B cell (primary cell): ENCODE measurements at regions not wholly inside any gene's neighbourhood (a gene's known extent, or its start where the extent isn't known, plus 50 kb on each side); places are given as distances from the start of the nearest gene placed in this dataset.

Experiments
- ATAC-seq: fragments of 200-7000 bp; cut with Tn5 transposase; one replicate; pipeline ENCODE4 v1.10.0; 2021; ENCODE audit warnings: low read depth, mild to moderate bottlenecking, moderate number of reproducible peaks, moderate library complexity
- CTCF ChIA-PET: fragments of 350-600 bp; sonication (Branson Sonifier 250); formaldehyde crosslinking; loops from one replicate; lab custom pipeline; 2021; ENCODE audit warnings: antibody characterized with exemption, inconsistent platforms; lab: Charles Lee
- POLR2A ChIA-PET: fragments of 350-600 bp; sonication (Branson Sonifier 250); formaldehyde crosslinking; loops from one replicate; lab custom pipeline; 2021; ENCODE audit warnings: antibody characterized with exemption; lab: Charles Lee
- DNase-seq: peaks from one replicate; pipeline ENCODE4 v3.0.0; 2013
- H2AFZ ChIP-seq: 2 replicates; pipeline ENCODE4 v1.6.1; 2012; ENCODE audit warnings: mild to moderate bottlenecking, low read depth, low read length; ENCODE audit not compliant: insufficient read depth, poor library complexity, severe bottlenecking
- H3K27ac ChIP-seq, 2 donors: 1 replicate in 1 of 2; 2 replicates in 1 of 2; pipeline ENCODE4 v1.5.1; 2012 to 2013; ENCODE audit warnings: low read length in 2 of 2, mild to moderate bottlenecking in 2 of 2, moderate library complexity in 1 of 2
- H3K27me3 ChIP-seq, 4 experiments: fragments of 200-600 bp in 1 of 4; sonication (generic) in 1 of 4; replicated peaks in 1 of 4; 1 replicate in 2 of 4; 2 replicates in 2 of 4; pipeline versions ENCODE4 v1.6.1 to v1.7.0; 2013 to 2016; ENCODE audit warnings: low read length in 3 of 4, mild to moderate bottlenecking in 2 of 4, mixed read lengths in 1 of 4, moderate library complexity in 1 of 4; ENCODE audit not compliant: insufficient read depth in 4 of 4, control insufficient read depth in 3 of 4; ENCODE audit errors: control extremely low read depth in 1 of 4
- H3K36me3 ChIP-seq, 2 experiments: replicated peaks in 1 of 2; 1 replicate in 1 of 2; 2 replicates in 1 of 2; pipeline versions ENCODE4 v1.6.1 to v1.7.1; 2013; ENCODE audit warnings: low read length in 1 of 2; ENCODE audit not compliant: insufficient read depth in 2 of 2, control insufficient read depth in 1 of 2; ENCODE audit errors: control extremely low read depth in 1 of 2, extremely low read depth in 1 of 2
- H3K4me1 ChIP-seq, 2 donors: fragments of 200-600 bp in 1 of 2; sonication (generic) in 1 of 2; 1 replicate in 1 of 2; 2 replicates in 1 of 2; pipeline versions ENCODE4 v1.5.1 to v1.6.1; 2013 to 2017; ENCODE audit warnings: low read length in 2 of 2; ENCODE audit not compliant: control insufficient read depth in 2 of 2, insufficient read depth in 2 of 2
- H3K4me2 ChIP-seq: replicated peaks from 2 replicates; pipeline ENCODE3; 2012; ENCODE audit warnings: mild to moderate bottlenecking, low read depth, low read length; ENCODE audit not compliant: poor library complexity, severe bottlenecking
- H3K4me3 ChIP-seq, 5 experiments: fragments of 200-600 bp in 1 of 5; sonication (generic) in 1 of 5; 1 replicate in 3 of 5; 2 replicates in 2 of 5; pipeline versions ENCODE4 v1.5.1 to v1.7.0; 2011 to 2016; ENCODE audit warnings: low read length in 4 of 5, mild to moderate bottlenecking in 4 of 5, low read depth in 2 of 5, control low read depth in 1 of 5, moderate library complexity in 1 of 5; ENCODE audit not compliant: insufficient read depth in 1 of 5; ENCODE audit errors: control extremely low read depth in 1 of 5, extremely low read depth in 1 of 5
- H3K79me2 ChIP-seq: fragments of 200-600 bp; sonication (generic); one replicate; pipeline ENCODE4 v1.6.0; 2016; ENCODE audit warnings: low read length; ENCODE audit not compliant: control insufficient read depth, insufficient read depth
- H3K9ac ChIP-seq: fragments of 200-600 bp; sonication (generic); 2 replicates; pipeline ENCODE4 v1.6.1; 2017; ENCODE audit warnings: mild to moderate bottlenecking, low read length, moderate library complexity
- H3K9me3 ChIP-seq, 3 donors: one replicate each; pipeline versions ENCODE4 v1.6.1 to v1.7.1; 2013; ENCODE audit warnings: low read length in 2 of 3; ENCODE audit not compliant: control insufficient read depth in 2 of 3, insufficient read depth in 1 of 3; ENCODE audit errors: control extremely low read depth in 1 of 3
- H4K20me1 ChIP-seq: 2 replicates; pipeline ENCODE4 v1.6.0; 2012; ENCODE audit warnings: mild to moderate bottlenecking, low read length; ENCODE audit not compliant: insufficient read depth, control insufficient read depth, poor library complexity, severe bottlenecking
- H3K27ac Mint-ChIP-seq: one replicate; pipeline ENCODE4 v1.8.0; 2021; ENCODE audit warnings: mixed read lengths
- H3K27me3 Mint-ChIP-seq: one replicate; pipeline ENCODE4 v1.8.0; 2021; ENCODE audit warnings: mixed read lengths
- H3K4me1 Mint-ChIP-seq: one replicate; pipeline ENCODE4 v1.8.0; 2021; ENCODE audit warnings: mixed read lengths
- H3K4me3 Mint-ChIP-seq: one replicate; pipeline ENCODE4 v1.8.0; 2021; ENCODE audit warnings: mixed read lengths
- H3K9me3 Mint-ChIP-seq: one replicate; pipeline ENCODE4 v1.8.0; 2022; ENCODE audit warnings: mixed read lengths; ENCODE audit not compliant: insufficient read depth
- CTCF ChIP-seq: fragments of 200-600 bp; IDR thresholded peaks from one replicate; pipeline ENCODE4 v1.8.0; 2022; ENCODE audit warnings: antibody characterized with exemption, mild to moderate bottlenecking
- EZH2 ChIP-seq: IDR thresholded peaks from 2 replicates; pipeline ENCODE4 v1.6.1; 2012; ENCODE audit warnings: borderline replicate concordance, low read depth, mild to moderate bottlenecking, moderate library complexity, low read length; ENCODE audit not compliant: insufficient read depth, poor library complexity, severe bottlenecking
- WGBS: methylation state at CpG from one replicate; pipeline ENCODE4 v1.1.5; 2013; ENCODE audit warnings: missing lambda C conversion rate; ENCODE audit not compliant: insufficient coverage; 5-methylcytosine and 5-hydroxymethylcytosine counted together
- intact Hi-C: fragments of 100-400 bp; cut with micrococcal nuclease; formaldehyde crosslinking; loops from one replicate; pipeline ENCODE4 v1.10.0; 2022

DNA sequence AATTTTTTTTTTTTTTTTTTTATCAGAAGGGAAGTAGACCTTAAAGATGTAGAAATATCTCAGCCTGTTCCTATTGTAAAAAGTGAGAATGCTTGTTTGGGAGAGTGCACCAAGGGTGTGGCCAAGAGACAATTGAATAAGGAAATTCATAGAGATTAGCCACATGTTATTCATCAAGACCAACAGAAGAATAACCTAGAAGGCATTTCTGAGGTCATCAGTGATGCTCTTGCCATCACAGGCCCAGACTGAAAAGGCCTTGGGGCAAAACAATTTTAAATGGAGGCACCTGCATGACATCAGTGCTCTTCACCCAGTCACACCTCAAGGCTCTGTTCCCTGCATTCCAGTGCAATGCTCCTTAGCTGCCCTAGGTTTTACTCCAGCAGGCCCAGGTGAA lies 2043.3 kb upstream of the PIK3C3 start:
- CTCF ChIA-PET = no interaction called here
- intact Hi-C loops = no loop called here

DNA sequence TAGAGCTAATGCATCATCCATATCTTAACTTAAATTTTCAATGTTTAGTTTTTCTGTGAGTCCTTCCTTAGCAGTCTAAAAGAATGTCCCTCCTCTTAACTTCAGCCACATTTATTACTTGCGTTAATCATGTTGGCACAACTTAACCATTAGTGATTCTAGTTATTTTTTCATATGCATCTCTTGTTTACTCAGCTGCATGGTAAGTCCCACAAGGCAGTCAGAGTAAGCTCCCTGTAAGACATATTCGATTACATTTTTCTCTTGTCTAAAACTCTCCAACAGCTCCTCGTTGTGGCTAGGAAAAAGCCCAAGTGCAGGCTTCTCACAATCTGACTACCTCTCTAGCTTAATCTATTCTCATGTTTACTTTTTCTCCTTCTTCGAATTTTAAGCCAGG lies 2045.3 kb upstream of the PIK3C3 start:
- H3K79me2 ChIP-seq = no peaks in the 10 kb centered on the region
- H3K4me3 ChIP-seq = no peak overlapping the region
- H3K4me1 ChIP-seq = no peaks in the 10 kb centered on the region
- no peak for TF ChIP-seq CTCF
- TF ChIP-seq EZH2 = no peak
- peaks cover 5% of the 10 kb centered on the region for H3K9me3 Mint-ChIP-seq
- ATAC-seq (no peak), DNase-seq (no peak)
- no peaks in the 10 kb centered on the region for H3K9me3 ChIP-seq
- H3K4me1 Mint-ChIP-seq = no peaks in the 10 kb centered on the region
- ChIA-PET CTCF (no interaction called here), POLR2A (no interaction called here)
- intact Hi-C loops = no loop called here
- H3K4me3 Mint-ChIP-seq = no peak overlapping the region
- no peak overlapping the region for H3K27ac ChIP-seq
- no peaks in the 10 kb centered on the region for H3K27me3 ChIP-seq
- no peaks in the 10 kb centered on the region for H4K20me1 ChIP-seq
- H3K27me3 Mint-ChIP-seq = no peaks in the 10 kb centered on the region
- no peak overlapping the region for H2AFZ ChIP-seq
- H3K27ac Mint-ChIP-seq = no peak overlapping the region
- H3K36me3 ChIP-seq = no peaks in the 10 kb centered on the region
- no peak overlapping the region for H3K9ac ChIP-seq
- no peak overlapping the region for H3K4me2 ChIP-seq
- WGBS = 94% methylated on average over 2 of the region's 4 CpGs

More for the DNA sequence above, 2043.3 kb upstream of the PIK3C3 start:
- H3K4me3 ChIP-seq = no peak overlapping the region
- H3K27me3 Mint-ChIP-seq = no peaks in the 10 kb centered on the region
- H2AFZ ChIP-seq = no peak overlapping the region
- H3K9me3 ChIP-seq = no peaks in the 10 kb centered on the region
- H3K4me1 ChIP-seq = no peaks in the 10 kb centered on the region
- no peak for DNase-seq
- no peaks in the 10 kb centered on the region for H3K27me3 ChIP-seq
- no peaks in the 10 kb centered on the region for H3K4me1 Mint-ChIP-seq
- H3K27ac Mint-ChIP-seq = no peak overlapping the region
- no peak overlapping the region for H3K9ac ChIP-seq
- H3K27ac ChIP-seq = no peak overlapping the region
- TF ChIP-seq CTCF (no peak), EZH2 (no peak)
- H3K4me2 ChIP-seq = no peak overlapping the region
- POLR2A ChIA-PET = no interaction called here
- no peaks in the 10 kb centered on the region for H3K79me2 ChIP-seq
- H3K36me3 ChIP-seq = no peaks in the 10 kb centered on the region
- no peak overlapping the region for H3K4me3 Mint-ChIP-seq
- ATAC-seq = no peak
- no peaks in the 10 kb centered on the region for H4K20me1 ChIP-seq
- H3K9me3 Mint-ChIP-seq = no peaks in the 10 kb centered on the region
